ENCODE measurements at regions not wholly inside any gene's neighbourhood (a gene's known extent, or its start where the extent isn't known, plus 50 kb on each side); places are given as distances from the start of the nearest gene placed in this dataset.

DNA sequence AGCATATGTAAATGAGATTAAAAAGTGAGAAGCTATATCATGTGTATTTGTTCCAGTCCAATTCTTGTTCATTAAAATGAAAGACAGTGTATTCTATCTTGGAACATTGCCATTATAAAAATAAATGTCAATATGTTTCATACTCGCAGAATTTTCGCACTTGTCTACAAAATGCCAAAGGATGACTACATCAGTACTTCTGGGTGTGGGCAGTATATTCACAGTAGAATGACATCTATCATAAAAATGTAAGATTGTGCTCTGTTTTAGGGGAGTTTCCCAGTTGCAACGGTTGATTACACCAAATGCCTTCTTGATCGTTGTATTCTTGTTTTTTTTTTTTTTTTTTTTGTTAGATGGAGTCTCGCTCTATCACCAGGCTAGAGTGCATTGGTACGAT, 292.3 kb upstream of the E2F7 start:
- H3K4me1 ChIP-seq (ENCODE audit: control insufficient read depth in 5 of 5, insufficient read depth in 5 of 5, low read length in 5 of 5): peaks cover 0 to 19% (median 7%) of the 10 kb centered on the region in 5 donors
- no peaks in the 10 kb centered on the region for H3K9me3 ChIP-seq (ENCODE audit: control insufficient read depth in 5 of 5, low read length in 5 of 5)
- H3K27me3 ChIP-seq (ENCODE audit: control insufficient read depth in 5 of 5, insufficient read depth in 4 of 5, low read length in 5 of 5): no peaks in the 10 kb centered on the region
- no peak overlapping the region for H3K4me3 ChIP-seq (ENCODE audit: low read depth in 1 of 5, low read length in 5 of 5)
- H3K27ac ChIP-seq (ENCODE audit: low read depth, low read length): no peak overlapping the region
- H3K9ac ChIP-seq (ENCODE audit: low read length in 5 of 5): no peak overlapping the region
- no peaks in the 10 kb centered on the region for H3K36me3 ChIP-seq (ENCODE audit: control insufficient read depth in 5 of 5, insufficient read depth in 5 of 5, low read length in 5 of 5)

DNA sequence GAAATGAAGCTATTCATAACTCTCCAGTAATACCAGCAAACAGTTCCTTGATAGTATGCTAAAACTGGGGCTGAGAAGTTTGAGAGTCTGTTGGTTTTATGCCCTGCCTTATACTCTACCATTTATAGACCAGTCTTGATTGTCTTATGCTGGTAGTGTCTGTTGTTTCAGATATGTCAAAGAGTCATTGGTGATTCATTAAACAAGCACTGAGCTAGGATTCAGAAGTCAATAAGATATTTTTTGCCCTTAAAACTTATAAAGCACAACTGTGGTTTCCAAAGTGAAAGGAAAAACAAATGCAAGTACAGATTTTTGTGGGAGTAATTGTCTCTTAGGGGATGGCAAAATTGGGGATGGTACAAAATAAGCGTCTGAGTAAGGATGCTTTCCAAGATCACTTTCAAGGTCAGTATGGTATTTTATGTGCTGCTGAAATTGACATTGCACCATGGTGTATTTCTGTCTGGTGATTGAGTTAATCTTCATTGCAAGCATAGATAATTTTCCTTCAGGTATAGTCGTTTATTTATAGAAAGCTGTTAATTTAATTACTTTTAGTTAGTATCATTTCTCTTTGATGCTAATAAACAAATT, 289.5 kb upstream of the E2F7 start:
- H3K36me3 ChIP-seq (ENCODE audit: control insufficient read depth in 5 of 5, insufficient read depth in 5 of 5, low read length in 5 of 5): no peaks in the 10 kb centered on the region
- no peaks in the 10 kb centered on the region for H3K27me3 ChIP-seq (ENCODE audit: control insufficient read depth in 5 of 5, insufficient read depth in 4 of 5, low read length in 5 of 5)
- H3K27ac ChIP-seq (ENCODE audit: low read depth, low read length): peak overlapping the region; percentile 56
- H3K4me3 ChIP-seq (ENCODE audit: low read depth in 1 of 5, low read length in 5 of 5): no peak overlapping the region
- H3K4me1 ChIP-seq (ENCODE audit: control insufficient read depth in 5 of 5, insufficient read depth in 5 of 5, low read length in 5 of 5): peaks cover 0 to 23% (median 5%) of the 10 kb centered on the region in 5 donors
- no peaks in the 10 kb centered on the region for H3K9me3 ChIP-seq (ENCODE audit: control insufficient read depth in 5 of 5, low read length in 5 of 5)
- no peak overlapping the region for H3K9ac ChIP-seq (ENCODE audit: low read length in 5 of 5)

DNA sequence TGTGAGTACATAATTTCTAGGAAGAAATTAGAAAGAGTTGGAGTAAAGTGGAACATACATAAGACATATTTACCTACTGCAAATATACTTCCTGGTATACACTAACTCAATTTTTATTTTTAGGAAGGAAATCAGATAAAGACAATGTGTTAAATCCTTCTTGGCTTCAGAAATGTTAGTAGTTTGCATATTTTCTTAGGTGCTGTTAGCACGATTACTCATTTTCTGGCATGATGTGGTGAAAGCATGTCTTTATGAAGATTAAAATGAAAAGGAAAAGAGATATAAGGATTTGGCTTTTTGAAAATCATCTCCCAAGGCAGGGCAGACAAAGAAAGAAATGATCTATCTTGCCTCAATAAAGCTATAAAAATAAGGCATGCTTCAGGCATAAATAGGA, 287.6 kb upstream of the E2F7 start:
- Histone ChIP-seq H3K4me1 (ENCODE audit: control insufficient read depth in 5 of 5, insufficient read depth in 5 of 5, low read length in 5 of 5) (peaks cover 0 to 29% (median 11%) of the 10 kb centered on the region in 5 donors), H3K27me3 (ENCODE audit: control insufficient read depth in 5 of 5, insufficient read depth in 4 of 5, low read length in 5 of 5) (no peaks in the 10 kb centered on the region), H3K27ac (ENCODE audit: low read depth, low read length) (no peak overlapping the region), H3K9me3 (ENCODE audit: control insufficient read depth in 5 of 5, low read length in 5 of 5) (no peaks in the 10 kb centered on the region), H3K9ac (ENCODE audit: low read length in 5 of 5) (no peak overlapping the region), H3K4me3 (ENCODE audit: low read depth in 1 of 5, low read length in 5 of 5) (no peak overlapping the region), H3K36me3 (ENCODE audit: control insufficient read depth in 5 of 5, insufficient read depth in 5 of 5, low read length in 5 of 5) (no peaks in the 10 kb centered on the region)

DNA sequence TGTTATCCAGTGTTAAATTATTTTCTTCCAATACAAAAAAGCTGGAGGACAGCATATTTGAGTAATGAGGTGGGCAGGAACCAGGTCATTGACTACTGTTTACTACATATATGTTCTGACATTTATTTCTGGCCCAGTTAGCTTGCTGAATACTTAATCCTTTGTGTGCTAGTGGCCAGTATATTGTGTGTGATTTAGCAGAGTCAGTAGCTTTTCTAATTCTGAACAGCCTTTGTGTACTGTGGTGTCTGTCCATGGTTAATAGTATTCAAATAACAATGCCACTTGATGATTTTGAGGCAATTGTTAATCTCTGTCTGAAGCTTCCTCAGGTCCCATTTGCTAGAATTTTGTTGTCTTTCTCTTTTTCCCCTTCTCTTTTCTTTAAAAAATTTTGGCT, 286.5 kb upstream of the E2F7 start:
- Histone ChIP-seq H3K4me1 (ENCODE audit: control insufficient read depth in 5 of 5, insufficient read depth in 5 of 5, low read length in 5 of 5) (peaks cover 0 to 38% (median 11%) of the 10 kb centered on the region in 5 donors), H3K36me3 (ENCODE audit: control insufficient read depth in 5 of 5, insufficient read depth in 5 of 5, low read length in 5 of 5) (no peaks in the 10 kb centered on the region), H3K27me3 (ENCODE audit: control insufficient read depth in 5 of 5, insufficient read depth in 4 of 5, low read length in 5 of 5) (no peaks in the 10 kb centered on the region), H3K9me3 (ENCODE audit: control insufficient read depth in 5 of 5, low read length in 5 of 5) (no peaks in the 10 kb centered on the region), H3K27ac (ENCODE audit: low read depth, low read length) (no peak overlapping the region), H3K4me3 (ENCODE audit: low read depth in 1 of 5, low read length in 5 of 5) (no peak overlapping the region), H3K9ac (ENCODE audit: low read length in 5 of 5) (no peak overlapping the region)

DNA sequence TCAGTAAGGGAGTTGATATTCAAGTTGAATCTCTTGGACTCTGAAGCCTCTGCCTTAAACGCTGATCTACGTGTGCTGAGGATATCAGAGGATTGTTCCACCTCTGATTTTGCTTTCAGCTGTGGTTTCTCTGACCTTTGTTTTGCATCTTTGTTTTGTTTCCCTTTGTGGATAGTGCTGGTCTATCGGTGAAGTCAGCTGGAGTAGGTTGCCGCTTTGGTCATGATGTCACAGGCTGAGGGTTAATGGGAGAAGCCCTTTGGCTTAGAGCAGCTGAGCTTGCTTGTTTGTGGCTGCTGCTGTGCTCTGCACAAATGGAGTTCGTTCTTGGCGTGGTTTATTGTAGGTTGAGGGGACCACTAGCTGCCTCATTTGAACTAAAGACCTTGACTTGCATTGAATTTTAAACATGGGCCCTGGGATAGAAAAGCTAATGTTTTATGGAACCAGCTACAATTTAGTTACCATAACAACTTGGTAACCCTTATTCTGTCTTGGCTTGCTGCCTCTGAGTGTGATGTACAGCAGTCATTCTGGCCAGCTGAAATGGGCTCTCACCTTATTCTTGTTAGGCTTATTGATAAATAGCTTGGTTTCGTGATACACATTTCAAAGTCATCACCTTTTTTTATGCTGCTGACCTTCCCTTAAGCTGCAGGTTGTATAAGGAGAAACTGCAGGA, 284.5 kb upstream of the E2F7 start:
- Histone ChIP-seq H3K27me3 (ENCODE audit: control insufficient read depth in 5 of 5, insufficient read depth in 4 of 5, low read length in 5 of 5) (no peaks in the 10 kb centered on the region), H3K9ac (ENCODE audit: low read length in 5 of 5) (peak overlapping the region in 2 of 5 donors; percentile 0 to 7), H3K27ac (ENCODE audit: low read depth, low read length) (no peak overlapping the region), H3K9me3 (ENCODE audit: control insufficient read depth in 5 of 5, low read length in 5 of 5) (no peaks in the 10 kb centered on the region), H3K36me3 (ENCODE audit: control insufficient read depth in 5 of 5, insufficient read depth in 5 of 5, low read length in 5 of 5) (no peaks in the 10 kb centered on the region), H3K4me1 (ENCODE audit: control insufficient read depth in 5 of 5, insufficient read depth in 5 of 5, low read length in 5 of 5) (peaks cover 0 to 54% (median 27%) of the 10 kb centered on the region in 5 donors), H3K4me3 (ENCODE audit: low read depth in 1 of 5, low read length in 5 of 5) (peak overlapping the region in 2 of 5 donors; percentile 13 to 42)

DNA sequence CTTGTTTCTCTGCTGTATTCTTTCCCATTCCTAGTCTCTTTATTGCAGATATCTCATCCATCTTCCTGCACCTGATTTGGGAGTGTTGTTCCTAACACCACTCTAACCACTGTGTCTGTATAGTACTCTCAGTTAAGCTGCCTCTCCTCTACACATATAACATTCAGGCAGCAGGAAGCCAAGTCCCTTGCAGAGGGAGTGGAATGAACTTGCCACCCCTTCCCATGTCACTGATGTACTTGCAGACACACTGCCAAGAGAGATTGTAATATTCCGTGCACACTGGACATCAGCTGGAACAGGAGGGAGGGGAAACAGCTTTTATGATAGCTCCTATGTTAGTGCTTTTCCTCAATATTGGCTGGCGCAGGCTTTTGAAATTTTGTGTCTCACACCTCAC, 281.6 kb upstream of the E2F7 start:
- no peaks in the 10 kb centered on the region for H3K27me3 ChIP-seq (ENCODE audit: control insufficient read depth in 5 of 5, insufficient read depth in 4 of 5, low read length in 5 of 5)
- no peaks in the 10 kb centered on the region for H3K9me3 ChIP-seq (ENCODE audit: control insufficient read depth in 5 of 5, low read length in 5 of 5)
- no peak overlapping the region for H3K4me3 ChIP-seq (ENCODE audit: low read depth in 1 of 5, low read length in 5 of 5)
- H3K36me3 ChIP-seq (ENCODE audit: control insufficient read depth in 5 of 5, insufficient read depth in 5 of 5, low read length in 5 of 5): no peaks in the 10 kb centered on the region
- H3K9ac ChIP-seq (ENCODE audit: low read length in 5 of 5): no peak overlapping the region
- H3K4me1 ChIP-seq (ENCODE audit: control insufficient read depth in 5 of 5, insufficient read depth in 5 of 5, low read length in 5 of 5): peaks cover 0 to 53% (median 27%) of the 10 kb centered on the region in 5 donors
- H3K27ac ChIP-seq (ENCODE audit: low read depth, low read length): no peak overlapping the region

DNA sequence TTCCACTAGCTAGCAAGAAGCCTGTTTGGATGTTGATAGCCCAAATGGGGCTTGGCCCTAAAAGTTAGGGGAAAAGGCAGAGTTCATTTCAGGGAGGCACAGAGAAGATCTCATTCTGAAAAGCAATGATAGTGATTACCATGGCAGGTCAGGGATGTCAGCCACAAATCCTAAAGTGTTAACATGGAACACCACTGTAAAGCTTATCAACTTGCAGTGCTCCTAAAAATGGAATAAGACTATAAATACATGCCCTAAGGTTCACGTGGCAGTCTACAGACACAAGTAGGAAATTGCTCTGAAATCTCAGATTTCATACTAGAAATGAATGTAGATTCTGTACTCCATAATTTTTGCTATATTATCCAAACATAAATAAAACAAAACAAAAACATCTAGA, 280.0 kb upstream of the E2F7 start:
- no peaks in the 10 kb centered on the region for H3K36me3 ChIP-seq (ENCODE audit: control insufficient read depth in 5 of 5, insufficient read depth in 5 of 5, low read length in 5 of 5)
- no peaks in the 10 kb centered on the region for H3K9me3 ChIP-seq (ENCODE audit: control insufficient read depth in 5 of 5, low read length in 5 of 5)
- H3K4me1 ChIP-seq (ENCODE audit: control insufficient read depth in 5 of 5, insufficient read depth in 5 of 5, low read length in 5 of 5): peaks cover 0 to 44% (median 27%) of the 10 kb centered on the region in 5 donors
- no peak overlapping the region for H3K9ac ChIP-seq (ENCODE audit: low read length in 5 of 5)
- H3K27me3 ChIP-seq (ENCODE audit: control insufficient read depth in 5 of 5, insufficient read depth in 4 of 5, low read length in 5 of 5): no peaks in the 10 kb centered on the region
- no peak overlapping the region for H3K27ac ChIP-seq (ENCODE audit: low read depth, low read length)
- no peak overlapping the region for H3K4me3 ChIP-seq (ENCODE audit: low read depth in 1 of 5, low read length in 5 of 5)

DNA sequence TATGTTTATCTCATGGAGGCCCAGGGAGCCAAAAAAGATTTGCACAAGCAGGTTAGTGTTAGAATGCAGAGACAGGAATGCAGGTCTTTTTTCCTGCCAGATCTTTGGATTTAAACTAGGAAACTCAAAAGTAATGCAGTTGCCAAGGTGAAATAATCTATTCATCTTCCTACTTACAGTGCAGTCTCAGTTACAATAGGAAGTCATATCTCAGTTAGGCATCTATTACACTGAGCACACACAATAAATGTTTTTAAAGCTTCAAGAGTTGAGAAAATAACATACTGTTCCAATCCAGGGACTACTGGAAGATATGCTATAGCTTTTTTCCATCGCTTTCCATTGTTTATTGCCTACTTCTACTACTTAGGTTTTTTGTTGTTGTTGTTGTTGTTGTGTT, 279.3 kb upstream of the E2F7 start:
- H3K4me1 ChIP-seq (ENCODE audit: control insufficient read depth in 5 of 5, insufficient read depth in 5 of 5, low read length in 5 of 5): peaks cover 0 to 37% (median 20%) of the 10 kb centered on the region in 5 donors
- no peaks in the 10 kb centered on the region for H3K9me3 ChIP-seq (ENCODE audit: control insufficient read depth in 5 of 5, low read length in 5 of 5)
- H3K27me3 ChIP-seq (ENCODE audit: control insufficient read depth in 5 of 5, insufficient read depth in 4 of 5, low read length in 5 of 5): no peaks in the 10 kb centered on the region
- no peak overlapping the region for H3K9ac ChIP-seq (ENCODE audit: low read length in 5 of 5)
- H3K27ac ChIP-seq (ENCODE audit: low read depth, low read length): peak overlapping the region; percentile 7
- H3K36me3 ChIP-seq (ENCODE audit: control insufficient read depth in 5 of 5, insufficient read depth in 5 of 5, low read length in 5 of 5): no peaks in the 10 kb centered on the region
- no peak overlapping the region for H3K4me3 ChIP-seq (ENCODE audit: low read depth in 1 of 5, low read length in 5 of 5)

DNA sequence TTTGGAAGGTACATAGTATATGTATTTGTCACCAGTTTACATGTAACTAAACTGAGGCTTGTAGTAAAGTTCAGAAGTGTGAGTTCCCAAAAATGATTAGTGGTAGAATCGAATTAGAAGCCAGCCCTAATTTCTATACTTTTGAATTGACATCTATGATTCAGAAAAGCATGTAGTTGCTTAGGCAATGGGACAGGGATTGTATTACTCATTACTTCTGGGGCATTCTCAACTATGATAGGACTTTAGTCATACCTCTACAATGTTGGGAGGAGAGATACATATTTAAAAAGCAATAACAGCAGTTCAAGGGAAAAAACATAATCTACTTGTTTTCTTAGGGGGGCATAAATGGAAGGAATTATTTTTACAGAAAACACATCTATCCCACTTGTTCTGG, 277.9 kb upstream of the E2F7 start:
- Histone ChIP-seq H3K27ac (ENCODE audit: low read depth, low read length) (peak overlapping the region; percentile 48), H3K9ac (ENCODE audit: low read length in 5 of 5) (no peak overlapping the region), H3K4me1 (ENCODE audit: control insufficient read depth in 5 of 5, insufficient read depth in 5 of 5, low read length in 5 of 5) (peaks cover 0 to 33% (median 19%) of the 10 kb centered on the region in 5 donors), H3K9me3 (ENCODE audit: control insufficient read depth in 5 of 5, low read length in 5 of 5) (no peaks in the 10 kb centered on the region), H3K36me3 (ENCODE audit: control insufficient read depth in 5 of 5, insufficient read depth in 5 of 5, low read length in 5 of 5) (no peaks in the 10 kb centered on the region), H3K27me3 (ENCODE audit: control insufficient read depth in 5 of 5, insufficient read depth in 4 of 5, low read length in 5 of 5) (no peaks in the 10 kb centered on the region), H3K4me3 (ENCODE audit: low read depth in 1 of 5, low read length in 5 of 5) (no peak overlapping the region)

DNA sequence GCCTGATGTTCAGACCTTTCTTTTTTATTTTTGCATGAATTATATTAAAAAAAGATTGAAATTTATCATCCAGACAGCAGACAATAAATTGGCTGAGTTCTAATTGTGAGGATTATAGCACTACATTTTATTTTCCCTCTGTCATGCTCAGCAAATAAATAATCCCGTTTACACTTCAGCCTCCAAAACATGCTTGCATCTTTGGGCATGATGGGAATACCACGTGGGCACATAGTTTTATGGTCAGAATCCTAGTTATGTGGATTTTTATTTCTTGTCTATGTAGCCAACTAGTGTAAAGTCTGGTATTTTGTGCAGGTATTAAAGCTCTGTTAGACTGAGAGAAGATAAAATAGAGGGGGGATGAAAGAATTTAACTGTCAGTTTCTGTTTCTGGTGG, 276.9 kb upstream of the E2F7 start:
- peak overlapping the region; percentile 48 for H3K27ac ChIP-seq (ENCODE audit: low read depth, low read length)
- no peak overlapping the region for H3K9ac ChIP-seq (ENCODE audit: low read length in 5 of 5)
- no peaks in the 10 kb centered on the region for H3K27me3 ChIP-seq (ENCODE audit: control insufficient read depth in 5 of 5, insufficient read depth in 4 of 5, low read length in 5 of 5)
- H3K4me1 ChIP-seq (ENCODE audit: control insufficient read depth in 5 of 5, insufficient read depth in 5 of 5, low read length in 5 of 5): peaks cover 0 to 28% (median 18%) of the 10 kb centered on the region in 5 donors
- H3K4me3 ChIP-seq (ENCODE audit: low read depth in 1 of 5, low read length in 5 of 5): no peak overlapping the region
- no peaks in the 10 kb centered on the region for H3K9me3 ChIP-seq (ENCODE audit: control insufficient read depth in 5 of 5, low read length in 5 of 5)
- H3K36me3 ChIP-seq (ENCODE audit: control insufficient read depth in 5 of 5, insufficient read depth in 5 of 5, low read length in 5 of 5): no peaks in the 10 kb centered on the region
